HG03439 (cell line): ENCODE measurements at regions not wholly inside any gene's neighbourhood (a gene's known extent, or its start where the extent isn't known, plus 50 kb on each side); places are given as distances from the start of the nearest gene placed in this dataset.
"Not testable (repeated sequence)": the region's sequence is repeated elsewhere in the genome, so short reads cannot be mapped to it uniquely, and the experiment has no call there.

Source experiments
- ATAC-seq: cut with Tn5 transposase; IDR thresholded peaks from one replicate; pipeline ENCODE4 v1.9.1; 2021; ENCODE audit warnings: mild to moderate bottlenecking, moderate library complexity; ENCODE audit not compliant: unreplicated experiment

- ATAC-seq = no peak
Observed at GRCh38 chr9:117775591-117775990, 71.4 kb downstream of the TLR4 start.

GRCh38 chr9:117777823-117778222, 73.6 kb downstream of the TLR4 start:
- ATAC-seq = no peak

GRCh38 chr9:117779760-117780159, 75.6 kb downstream of the TLR4 start:
- no peak for ATAC-seq

- peak; percentile 75 for ATAC-seq
Observed at GRCh38 chr9:117782931-117783788, 79.0 kb downstream of the TLR4 start.

GRCh38 chr9:117783828-117784227, 79.6 kb downstream of the TLR4 start:
- ATAC-seq = peak; percentile 68

GRCh38 chr9:117784996-117785395, 80.8 kb downstream of the TLR4 start:
- no peak for ATAC-seq

- no peak for ATAC-seq
Observed at GRCh38 chr9:117787746-117788145, 83.5 kb downstream of the TLR4 start.

- ATAC-seq = no peak
Observed at GRCh38 chr9:117795271-117795670, 91.1 kb downstream of the TLR4 start.

GRCh38 chr9:117796681-117797080, 92.5 kb downstream of the TLR4 start:
- no peak for ATAC-seq

GRCh38 chr9:117800389-117800788, 96.2 kb downstream of the TLR4 start:
- no peak for ATAC-seq

GRCh38 chr9:117809751-117810150, 105.5 kb downstream of the TLR4 start:
- ATAC-seq = no peak

- no peak for ATAC-seq
Observed at GRCh38 chr9:117815315-117815714, 111.1 kb downstream of the TLR4 start.

- ATAC-seq = no peak
Observed at GRCh38 chr9:117815948-117816347, 111.7 kb downstream of the TLR4 start.

- ATAC-seq = no peak
Observed at GRCh38 chr9:117821954-117822353, 117.8 kb downstream of the TLR4 start.

GRCh38 chr9:117823576-117823975, 119.4 kb downstream of the TLR4 start:
- no peak for ATAC-seq

GRCh38 chr9:117825609-117826347, 121.6 kb downstream of the TLR4 start:
- ATAC-seq = peak; percentile 85

- no peak for ATAC-seq
Observed at GRCh38 chr9:117826837-117827236, 122.6 kb downstream of the TLR4 start.

- no peak for ATAC-seq
Observed at GRCh38 chr9:117827456-117827855, 123.3 kb downstream of the TLR4 start.

- ATAC-seq = no peak
Observed at GRCh38 chr9:117828466-117828865, 124.3 kb downstream of the TLR4 start.

- ATAC-seq = peak; percentile 90
Observed at GRCh38 chr9:117835798-117836197, 131.6 kb downstream of the TLR4 start.

- peak; percentile 64 for ATAC-seq
Observed at GRCh38 chr9:117839862-117840261, 135.7 kb downstream of the TLR4 start.

- not testable (repeated sequence) for ATAC-seq
Observed at GRCh38 chr9:117851836-117852461, 147.7 kb downstream of the TLR4 start.
